Smooth muscle cell (in vitro differentiated cells): ENCODE measurements at regions not wholly inside any gene's neighbourhood (a gene's known extent, or its start where the extent isn't known, plus 50 kb on each side); places are given as distances from the start of the nearest gene placed in this dataset.

Source experiments
- DNase-seq: peaks from one replicate; lab custom pipeline; 2025; ENCODE audit not compliant: unreplicated experiment; lab: John Stamatoyannopoulos, UW
- H2AFZ ChIP-seq: fragments of 200-600 bp; sonication (generic); 2 replicates; pipeline ENCODE4 v1.6.0; 2016; ENCODE audit warnings: antibody characterized with exemption, low read depth, mild to moderate bottlenecking
- H3F3A ChIP-seq: fragments of 200-600 bp; sonication (generic); 2 replicates; pipeline ENCODE4 v1.6.0; 2017; ENCODE audit warnings: antibody characterized with exemption, low read depth
- H3K27ac ChIP-seq: fragments of 200-600 bp; sonication (generic); 2 replicates; pipeline ENCODE4 v1.5.1; 2016; ENCODE audit warnings: low read depth, mild to moderate bottlenecking
- H3K27me3 ChIP-seq: fragments of 200-600 bp; sonication (generic); 2 replicates; pipeline ENCODE4 v1.6.1; 2016; ENCODE audit warnings: low read depth, mild to moderate bottlenecking
- H3K36me3 ChIP-seq: fragments of 200-600 bp; sonication (generic); 2 replicates; pipeline ENCODE4 v1.5.1; 2016; ENCODE audit warnings: low read depth
- H3K4me1 ChIP-seq: fragments of 200-600 bp; sonication (generic); 2 replicates; pipeline ENCODE4 v1.5.1; 2016; ENCODE audit warnings: low read depth
- H3K4me2 ChIP-seq: fragments of 200-600 bp; sonication (generic); 2 replicates; pipeline ENCODE4 v1.6.0; 2016; ENCODE audit warnings: mild to moderate bottlenecking
- H3K4me3 ChIP-seq: fragments of 200-600 bp; sonication (generic); 2 replicates; pipeline ENCODE4 v1.5.1; 2016; ENCODE audit warnings: mild to moderate bottlenecking
- H3K79me2 ChIP-seq: fragments of 200-600 bp; sonication (generic); 2 replicates; pipeline ENCODE4 v1.6.0; 2016; ENCODE audit warnings: low read depth, mild to moderate bottlenecking
- H3K9ac ChIP-seq: fragments of 200-600 bp; sonication (generic); 2 replicates; pipeline ENCODE4 v1.6.0; 2016; ENCODE audit warnings: low read depth
- H3K9me3 ChIP-seq: fragments of 200-600 bp; sonication (generic); replicated peaks from 2 replicates; pipeline ENCODE4 v1.5.1; 2016; ENCODE audit warnings: low read depth
- H4K20me1 ChIP-seq: fragments of 200-600 bp; sonication (generic); 2 replicates; pipeline ENCODE4 v1.6.0; 2016; ENCODE audit warnings: low read depth
- CTCF ChIP-seq: fragments of 200-600 bp; sonication (generic); IDR thresholded peaks from 2 replicates; pipeline ENCODE4 v1.5.1; 2017; ENCODE audit warnings: borderline replicate concordance, mild to moderate bottlenecking, antibody characterized with exemption; ENCODE audit not compliant: insufficient read depth, poor library complexity, severe bottlenecking
- WGBS: methylation state at CpG from one replicate; pipeline ENCODE4 v1.1.7; 2016; ENCODE audit warnings: low lambda C conversion rate; 5-methylcytosine and 5-hydroxymethylcytosine counted together

GRCh38 chr14:61928701-61929100 is 166.5 kb downstream of the SNAPC1 start:
- H3F3A ChIP-seq: no peaks in the 10 kb centered on the region
- H3K79me2 ChIP-seq: no peaks in the 10 kb centered on the region
- peak overlapping the region; percentile 77 for H3K27ac ChIP-seq
- no peaks in the 10 kb centered on the region for H3K4me1 ChIP-seq
- H3K4me3 ChIP-seq: no peak overlapping the region
- no peak for DNase-seq
- no peak overlapping the region for H3K9ac ChIP-seq
- no peaks in the 10 kb centered on the region for H3K27me3 ChIP-seq
- no peak for TF ChIP-seq CTCF
- H3K36me3 ChIP-seq: no peaks in the 10 kb centered on the region
- no peaks in the 10 kb centered on the region for H4K20me1 ChIP-seq
- H3K9me3 ChIP-seq: no peaks in the 10 kb centered on the region
- WGBS: 85% methylated on average over 4 of the region's 4 CpGs
- H2AFZ ChIP-seq: no peak overlapping the region
- no peak overlapping the region for H3K4me2 ChIP-seq

DNA sequence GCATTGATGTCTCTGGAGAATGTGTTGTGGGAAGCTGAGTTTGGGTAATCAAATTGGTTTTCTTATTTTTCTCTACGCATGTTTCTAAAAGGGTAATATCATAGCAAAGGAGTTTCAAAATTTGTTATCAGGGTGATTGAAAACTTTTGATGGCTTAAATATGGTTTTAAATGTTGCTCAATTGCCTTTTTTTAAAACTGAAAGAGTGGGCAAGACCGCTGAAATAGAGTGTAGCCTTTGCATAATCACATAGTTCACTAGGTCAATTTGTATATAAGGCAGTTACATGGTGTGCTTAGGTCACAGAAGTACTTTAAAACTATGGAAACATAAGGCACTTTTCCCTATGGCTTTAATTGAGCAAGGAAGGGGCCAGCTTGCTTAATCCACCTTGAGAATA is 167.4 kb downstream of the SNAPC1 start:
- Histone ChIP-seq H3K27me3 (no peaks in the 10 kb centered on the region), H3K4me2 (no peak overlapping the region), H3K4me1 (no peaks in the 10 kb centered on the region), H3K9ac (no peak overlapping the region), H3F3A (no peaks in the 10 kb centered on the region), H4K20me1 (no peaks in the 10 kb centered on the region), H3K36me3 (no peaks in the 10 kb centered on the region), H3K79me2 (no peaks in the 10 kb centered on the region), H2AFZ (no peak overlapping the region), H3K4me3 (no peak overlapping the region), H3K9me3 (no peaks in the 10 kb centered on the region), H3K27ac (no peak overlapping the region)
- no peak for TF ChIP-seq CTCF
- 44% methylated on average over 2 of the region's 2 CpGs for WGBS
- no peak for DNase-seq

DNA sequence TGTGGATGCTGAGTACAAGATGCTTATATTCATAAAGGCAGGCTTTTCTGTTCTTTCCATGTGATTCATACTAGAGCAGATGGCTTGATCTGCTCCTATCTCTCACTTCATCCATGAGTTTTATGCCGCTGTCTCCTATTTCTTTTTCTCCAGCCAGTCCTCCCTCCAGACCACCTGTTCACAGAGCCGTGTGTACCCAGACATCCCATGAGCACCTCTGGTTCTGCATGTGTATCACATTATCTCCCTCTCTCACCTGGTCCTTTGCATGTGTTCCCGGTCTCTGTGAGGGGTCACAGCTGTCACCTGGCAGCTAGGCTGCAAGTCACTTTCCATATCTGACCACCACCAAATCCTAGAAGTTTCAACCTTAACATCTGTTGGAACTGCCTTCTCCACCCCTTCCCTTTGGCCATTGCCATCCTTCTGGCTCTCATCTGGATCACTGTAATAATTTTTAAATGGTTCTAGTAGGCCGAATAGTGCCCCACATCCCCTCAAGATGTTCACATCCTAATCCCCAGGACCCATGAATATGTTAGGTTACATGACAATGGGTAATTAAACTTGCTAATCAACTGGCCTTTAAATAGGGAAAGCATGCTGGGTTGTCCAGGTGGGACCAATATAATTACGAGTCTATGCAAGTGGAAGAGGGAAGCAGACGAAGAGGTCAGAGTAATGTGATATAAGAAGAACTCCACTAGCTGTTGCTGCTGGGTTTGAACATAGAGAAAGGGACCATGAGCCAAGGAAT is 168.1 kb downstream of the SNAPC1 start:
- H3K4me2 ChIP-seq: no peak overlapping the region
- H3F3A ChIP-seq: no peaks in the 10 kb centered on the region
- H4K20me1 ChIP-seq: no peaks in the 10 kb centered on the region
- TF ChIP-seq CTCF: no peak
- no peak overlapping the region for H3K9ac ChIP-seq
- H3K4me3 ChIP-seq: no peak overlapping the region
- DNase-seq: no peak
- no peaks in the 10 kb centered on the region for H3K4me1 ChIP-seq
- H3K27ac ChIP-seq: no peak overlapping the region
- H2AFZ ChIP-seq: no peak overlapping the region
- H3K36me3 ChIP-seq: no peaks in the 10 kb centered on the region
- no peaks in the 10 kb centered on the region for H3K27me3 ChIP-seq
- H3K79me2 ChIP-seq: no peaks in the 10 kb centered on the region
- H3K9me3 ChIP-seq: no peaks in the 10 kb centered on the region
- WGBS: 85% methylated on average over 6 of the region's 6 CpGs

DNA sequence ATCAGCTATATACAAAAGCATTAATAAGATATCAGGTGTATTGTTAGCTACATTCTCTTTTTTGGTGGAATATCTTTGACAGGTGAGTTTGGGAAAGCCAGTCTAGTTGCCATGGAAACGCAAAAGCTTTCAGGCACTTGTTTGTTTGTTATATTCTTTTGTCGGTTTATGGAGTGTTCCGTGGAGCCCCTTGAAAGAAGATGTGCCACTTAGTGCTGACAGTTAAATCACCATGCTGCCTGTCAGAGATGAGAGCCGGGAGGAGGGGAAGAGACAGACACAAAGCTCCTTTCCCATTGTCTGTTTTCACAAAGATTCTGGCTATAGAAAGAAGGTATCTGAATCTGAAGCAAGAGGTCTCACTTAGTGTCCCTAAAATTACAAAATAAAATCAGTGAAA is 170.8 kb downstream of the SNAPC1 start:
- WGBS: 73% methylated on average over 4 of the region's 4 CpGs

More for the DNA sequence above, 170.8 kb downstream of the SNAPC1 start:
- Histone ChIP-seq H3K4me1 (no peaks in the 10 kb centered on the region), H3K4me3 (no peak overlapping the region), H3K36me3 (no peaks in the 10 kb centered on the region), H3K79me2 (no peaks in the 10 kb centered on the region), H3K9ac (no peak overlapping the region), H4K20me1 (no peaks in the 10 kb centered on the region), H3K27me3 (no peaks in the 10 kb centered on the region), H3K4me2 (no peak overlapping the region), H3F3A (no peaks in the 10 kb centered on the region), H2AFZ (no peak overlapping the region), H3K9me3 (no peaks in the 10 kb centered on the region), H3K27ac (no peak overlapping the region)
- TF ChIP-seq CTCF: no peak
- DNase-seq: no peak
